Dendritic cell treated with granulocyte-macrophage colony-stimulating factor and Interleukin-4, amounts not matched to agents 40 ng/mL and 50 ng/mL, for 4 days (primary cell): ENCODE measurements at regions not wholly inside any gene's neighbourhood (a gene's known extent, or its start where the extent isn't known, plus 50 kb on each side); places are given as distances from the start of the nearest gene placed in this dataset.

Experiments
- H3K27ac Mint-ChIP-seq: one replicate; pipeline ENCODE4 v1.8.0; 2022; ENCODE audit warnings: mild to moderate bottlenecking, mixed read lengths
- H3K27me3 Mint-ChIP-seq: one replicate; pipeline ENCODE4 v1.8.0; 2022; ENCODE audit warnings: mild to moderate bottlenecking, mixed read lengths
- H3K36me3 Mint-ChIP-seq: one replicate; pipeline ENCODE4 v1.8.0; 2022; ENCODE audit warnings: low read depth, mixed read lengths
- H3K4me1 Mint-ChIP-seq: one replicate; pipeline ENCODE4 v1.8.0; 2022; ENCODE audit warnings: low read depth, mixed read lengths
- H3K4me3 Mint-ChIP-seq: one replicate; pipeline ENCODE4 v1.8.0; 2022; ENCODE audit warnings: mild to moderate bottlenecking, moderate library complexity, mixed read lengths
- H3K9me3 Mint-ChIP-seq: one replicate; pipeline ENCODE4 v1.8.0; 2022; ENCODE audit warnings: mixed read lengths
- intact Hi-C: fragments of 100-400 bp; cut with micrococcal nuclease; formaldehyde crosslinking; loops from one replicate; pipeline ENCODE4 v1.15.0; 2022

DNA sequence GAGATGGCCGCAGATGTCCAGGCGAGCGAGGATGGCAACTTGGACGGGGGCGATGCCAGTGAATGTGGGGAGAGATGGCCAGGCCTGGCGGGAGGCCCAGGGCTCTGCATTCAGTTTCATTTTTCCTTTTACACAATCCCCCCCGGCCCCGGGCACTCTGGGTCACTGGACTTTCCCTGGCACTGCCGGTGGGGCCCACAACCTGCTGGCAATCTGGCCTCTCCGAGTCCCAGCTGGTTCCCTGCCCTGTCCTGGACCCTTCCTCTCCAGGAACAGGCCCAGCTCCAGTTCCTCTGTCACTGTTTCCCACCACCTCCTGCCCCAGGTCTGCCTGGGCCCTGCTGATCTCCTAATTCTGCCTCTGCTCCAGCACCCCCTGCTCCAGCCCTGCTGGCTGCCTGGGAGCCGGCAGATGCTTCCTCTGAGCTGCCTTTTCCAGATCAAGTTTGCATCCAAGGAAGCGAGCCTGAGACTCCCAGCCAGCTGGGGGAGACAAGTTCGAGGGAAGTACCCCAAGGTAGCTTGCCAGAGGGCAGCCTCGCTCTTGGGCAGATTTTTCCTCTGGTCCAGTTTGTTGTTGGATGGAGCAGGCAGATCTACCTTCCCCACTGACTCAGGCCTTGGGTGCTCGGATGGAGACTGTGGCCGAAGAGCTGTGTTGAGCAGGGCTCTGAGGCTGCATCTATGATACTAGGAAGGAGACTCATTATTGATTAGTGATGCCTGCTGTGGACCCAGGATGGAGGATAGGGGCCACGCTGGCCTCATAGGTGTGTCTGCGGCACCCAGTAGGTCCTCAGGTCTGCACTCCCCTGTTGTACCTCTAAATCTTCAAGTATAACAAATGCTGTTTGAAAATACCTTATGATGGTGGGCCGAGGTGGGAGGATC lies 83.2 kb downstream of the CEBPB start:
- no peaks in the 10 kb centered on the region for H3K27me3 Mint-ChIP-seq
- intact Hi-C loops: loop anchor here (2.0 to 10.0 kb wide), 3 partner anchors 33 to 83 kb away; partner anchors contain the start of gene CEBPB

GRCh38 chr20:50274570-50275430 lies 84.2 kb downstream of the CEBPB start:
- H3K27me3 Mint-ChIP-seq: no peaks in the 10 kb centered on the region
- H3K36me3 Mint-ChIP-seq: peaks cover 19% of the 10 kb centered on the region
- intact Hi-C loops: loop anchor here (2.0 to 10.0 kb wide), 3 partner anchors 33 to 84 kb away; partner anchors contain the start of gene CEBPB
- H3K27ac Mint-ChIP-seq: peak overlapping the region; percentile 77
- peaks cover 96% of the 10 kb centered on the region for H3K4me1 Mint-ChIP-seq
- H3K9me3 Mint-ChIP-seq: no peaks in the 10 kb centered on the region
- H3K4me3 Mint-ChIP-seq: peak overlapping the region; percentile 39

More for the DNA sequence above, 83.2 kb downstream of the CEBPB start:
- Mint-ChIP-seq H3K27ac (peak overlapping the region; percentile 77), H3K4me1 (peaks cover 97% of the 10 kb centered on the region), H3K4me3 (peak overlapping the region; percentile 47), H3K36me3 (peaks cover 19% of the 10 kb centered on the region), H3K9me3 (no peaks in the 10 kb centered on the region)

- Mint-ChIP-seq H3K27me3 (no peaks in the 10 kb centered on the region), H3K36me3 (peaks cover 19% of the 10 kb centered on the region), H3K27ac (peak overlapping the region; percentile 77), H3K4me3 (peak overlapping the region; percentile 60), H3K4me1 (peaks cover 92% of the 10 kb centered on the region), H3K9me3 (no peaks in the 10 kb centered on the region)
- intact Hi-C loops: loop anchor here (10.0 kb wide), 1 partner anchor 68 kb away; no protein-coding TSS in a partner anchor
Measured at GRCh38 chr20:50276119-50277063, 85.8 kb downstream of the CEBPB start.

DNA sequence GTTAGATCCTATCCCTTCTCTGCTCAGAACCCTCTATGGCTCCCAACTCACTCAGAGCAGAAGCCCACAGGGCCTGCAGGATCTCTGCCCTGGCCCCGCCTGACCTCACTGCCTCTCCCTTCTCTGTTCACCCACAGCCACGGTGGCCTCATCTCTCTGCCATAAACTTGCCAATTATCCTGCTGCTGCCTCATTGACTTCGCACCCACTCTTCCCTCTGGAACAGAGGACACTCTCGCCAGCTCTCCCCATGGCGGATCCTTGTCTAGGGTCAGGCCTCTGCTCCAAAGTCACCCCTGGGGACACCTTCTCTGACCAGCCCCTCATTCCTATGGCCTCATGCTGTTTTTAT lies 86.4 kb downstream of the CEBPB start:
- intact Hi-C loops: loop anchor here (10.0 kb wide), 1 partner anchor 68 kb away; no protein-coding TSS in a partner anchor

DNA sequence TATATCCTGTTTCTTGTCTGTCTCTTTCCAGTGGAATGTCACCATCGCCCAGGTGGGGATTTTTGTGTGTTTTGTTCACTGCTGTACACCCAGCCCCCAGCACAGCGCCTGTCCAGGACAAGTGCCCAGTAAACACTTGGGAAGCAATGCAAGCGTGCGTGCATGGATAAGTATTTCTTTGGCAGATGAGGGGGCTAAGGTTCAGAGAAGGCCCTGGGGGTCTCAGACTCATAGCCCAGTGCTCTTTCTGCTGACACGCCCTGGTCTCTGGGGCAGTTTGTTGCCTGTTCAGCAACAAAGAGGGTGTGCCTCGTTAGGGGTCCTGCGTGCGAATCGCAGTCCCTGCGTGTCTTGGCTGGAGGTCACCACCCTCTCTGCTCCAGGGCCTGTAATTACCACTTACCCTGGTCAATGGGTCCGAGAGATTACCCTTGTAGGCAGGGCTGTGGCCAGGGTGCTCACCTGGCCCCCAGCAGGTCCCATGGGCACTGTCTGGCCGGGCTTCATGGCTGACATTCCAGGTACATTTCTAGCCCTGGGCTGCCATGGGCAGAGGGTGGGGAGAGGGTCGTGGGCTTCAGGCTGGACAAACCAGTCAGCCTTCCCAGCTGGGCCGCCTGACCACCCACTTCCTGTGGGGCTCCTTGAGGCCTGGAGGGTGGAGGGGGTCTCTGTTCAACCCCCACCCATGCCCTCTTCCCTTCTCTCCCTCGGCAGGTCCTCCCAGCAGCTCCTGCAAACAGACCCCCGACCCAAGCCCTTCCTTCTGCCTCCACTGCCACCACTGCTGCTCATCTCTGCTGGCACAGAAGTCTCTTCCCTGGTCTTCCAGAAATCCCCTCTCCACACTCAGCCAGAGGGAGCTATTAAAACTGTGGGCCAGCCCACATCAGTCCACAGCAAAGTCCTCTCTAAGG lies 87.1 kb downstream of the CEBPB start:
- peaks cover under 1% of the 10 kb centered on the region for H3K27me3 Mint-ChIP-seq
- H3K9me3 Mint-ChIP-seq: no peaks in the 10 kb centered on the region
- H3K4me3 Mint-ChIP-seq: no peak overlapping the region
- peak overlapping the region; percentile 77 for H3K27ac Mint-ChIP-seq
- intact Hi-C loops: loop anchor here (10.0 kb wide), 1 partner anchor 67 kb away; no protein-coding TSS in a partner anchor
- H3K36me3 Mint-ChIP-seq: peaks cover 19% of the 10 kb centered on the region
- peaks cover 93% of the 10 kb centered on the region for H3K4me1 Mint-ChIP-seq

More for the DNA sequence above, 86.4 kb downstream of the CEBPB start:
- Mint-ChIP-seq H3K36me3 (peaks cover 19% of the 10 kb centered on the region), H3K27ac (peak overlapping the region; percentile 77), H3K4me1 (peaks cover 92% of the 10 kb centered on the region), H3K27me3 (no peaks in the 10 kb centered on the region), H3K9me3 (no peaks in the 10 kb centered on the region), H3K4me3 (peak overlapping the region; percentile 60)

GRCh38 chr20:50278377-50278683 lies 87.7 kb downstream of the CEBPB start:
- peak overlapping the region; percentile 77 for H3K27ac Mint-ChIP-seq
- H3K4me1 Mint-ChIP-seq: peaks cover 93% of the 10 kb centered on the region
- H3K36me3 Mint-ChIP-seq: peaks cover 19% of the 10 kb centered on the region
- H3K27me3 Mint-ChIP-seq: peaks cover 1% of the 10 kb centered on the region
- H3K4me3 Mint-ChIP-seq: no peak overlapping the region
- no peaks in the 10 kb centered on the region for H3K9me3 Mint-ChIP-seq
- intact Hi-C loops: loop anchor here (10.0 kb wide), 1 partner anchor 66 kb away; no protein-coding TSS in a partner anchor

- no peaks in the 10 kb centered on the region for H3K9me3 Mint-ChIP-seq
- intact Hi-C loops: loop anchor here (10.0 kb wide), 1 partner anchor 66 kb away; no protein-coding TSS in a partner anchor
Measured at GRCh38 chr20:50278684-50279531, 88.3 kb downstream of the CEBPB start.

DNA sequence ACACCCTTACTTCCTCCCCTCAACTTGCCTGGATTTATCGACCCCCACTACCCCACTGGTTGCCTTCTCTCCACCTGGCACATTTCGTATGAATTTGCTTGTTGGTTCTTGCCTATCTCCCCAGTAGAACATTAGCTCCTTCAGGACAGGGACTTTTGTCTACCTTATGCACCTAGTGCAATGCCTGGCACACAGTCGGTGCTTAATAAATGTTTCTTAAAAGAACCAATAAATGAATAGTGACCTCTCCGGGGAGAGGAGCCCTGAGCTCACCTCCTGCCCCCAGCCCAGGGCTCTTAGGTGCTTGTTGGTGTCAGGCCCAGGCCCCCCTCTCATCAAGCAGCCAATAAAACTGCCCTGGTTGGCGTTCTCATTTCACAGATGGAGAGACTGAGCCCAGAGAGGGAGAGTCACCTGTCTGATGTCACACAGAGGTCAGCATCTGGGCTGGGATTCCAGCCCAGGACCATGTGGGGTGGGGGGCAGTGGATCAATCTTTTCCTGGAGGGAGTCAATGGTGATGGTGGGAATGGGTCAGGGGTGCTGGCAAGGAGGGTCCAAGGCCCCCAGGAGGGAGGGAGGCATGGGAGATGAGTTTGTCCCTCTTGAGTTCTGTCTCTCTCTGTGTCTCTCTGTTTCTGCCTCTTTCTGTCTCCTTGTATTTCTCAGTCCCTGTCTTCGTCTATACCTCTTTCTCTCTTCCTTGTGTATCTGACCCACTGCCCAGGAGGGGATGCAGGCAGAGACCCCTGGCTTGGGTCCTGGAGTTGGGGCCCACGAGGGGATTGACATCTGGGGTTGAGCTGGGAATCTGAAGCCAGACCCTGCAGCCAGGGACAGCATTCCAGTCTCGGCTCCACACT lies 89.6 kb downstream of the CEBPB start:
- H3K4me1 Mint-ChIP-seq: peaks cover 91% of the 10 kb centered on the region
- intact Hi-C loops: loop anchor here (10.0 kb wide), 1 partner anchor 65 kb away; no protein-coding TSS in a partner anchor
- H3K27me3 Mint-ChIP-seq: peaks cover 1% of the 10 kb centered on the region
- no peaks in the 10 kb centered on the region for H3K9me3 Mint-ChIP-seq
- H3K36me3 Mint-ChIP-seq: peaks cover 19% of the 10 kb centered on the region
- H3K4me3 Mint-ChIP-seq: no peak overlapping the region
- H3K27ac Mint-ChIP-seq: peak overlapping the region; percentile 62

More at GRCh38 chr20:50278684-50279531, 88.3 kb downstream of the CEBPB start:
- Mint-ChIP-seq H3K27me3 (peaks cover 1% of the 10 kb centered on the region), H3K27ac (peak overlapping the region; percentile 77), H3K4me1 (peaks cover 93% of the 10 kb centered on the region), H3K36me3 (peaks cover 19% of the 10 kb centered on the region), H3K4me3 (no peak overlapping the region)

DNA sequence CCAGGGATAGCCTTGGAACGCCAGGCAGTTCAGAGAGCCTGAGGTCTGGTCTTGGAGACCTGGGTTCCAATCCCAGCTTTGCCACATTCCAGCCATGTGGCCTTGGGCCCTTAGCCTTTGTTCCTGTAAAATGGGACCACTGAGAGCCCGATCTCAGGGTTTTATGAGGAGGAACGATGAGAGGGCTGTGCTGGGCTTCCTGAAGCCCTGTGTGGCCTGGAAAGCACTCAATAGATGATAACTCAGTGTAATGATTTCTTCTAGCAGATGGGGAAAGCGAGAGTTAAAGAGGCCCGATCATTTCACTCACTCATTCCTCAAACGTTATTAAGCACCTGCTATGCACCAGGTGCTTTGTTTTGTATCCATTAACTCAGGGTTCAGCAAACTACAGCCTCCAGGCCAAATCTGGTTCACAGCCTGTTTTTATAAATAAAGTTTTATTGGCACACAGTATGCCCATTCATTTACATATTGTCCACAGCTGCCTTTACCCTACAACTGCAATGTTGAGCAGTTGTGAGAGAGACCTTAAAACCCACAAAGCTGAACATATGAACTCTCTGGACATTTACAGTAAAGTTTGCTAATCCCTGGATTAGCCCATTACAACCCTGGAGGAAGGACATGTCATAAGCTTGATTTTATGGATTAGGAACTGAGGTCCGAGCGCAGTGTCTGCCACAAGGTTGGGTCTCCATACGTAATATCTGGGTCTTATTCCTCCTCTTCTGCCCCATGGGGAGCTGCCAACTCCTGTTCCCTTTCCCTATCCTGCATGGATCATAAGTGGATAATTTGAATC lies 90.4 kb downstream of the CEBPB start:
- Mint-ChIP-seq H3K9me3 (no peaks in the 10 kb centered on the region), H3K27ac (peak overlapping the region; percentile 62), H3K36me3 (peaks cover 19% of the 10 kb centered on the region), H3K27me3 (peaks cover 1% of the 10 kb centered on the region), H3K4me1 (peaks cover 91% of the 10 kb centered on the region), H3K4me3 (no peak overlapping the region)
- intact Hi-C loops: no loop called here

GRCh38 chr20:50281831-50282591 lies 91.4 kb downstream of the CEBPB start:
- Mint-ChIP-seq H3K4me1 (peaks cover 86% of the 10 kb centered on the region), H3K4me3 (no peak overlapping the region), H3K27ac (peak overlapping the region; percentile 60), H3K9me3 (no peaks in the 10 kb centered on the region), H3K27me3 (peaks cover 1% of the 10 kb centered on the region), H3K36me3 (peaks cover 15% of the 10 kb centered on the region)
- intact Hi-C loops: no loop called here
